GM18907 (cell line): ENCODE measurements at regions not wholly inside any gene's neighbourhood (a gene's known extent, or its start where the extent isn't known, plus 50 kb on each side); places are given as distances from the start of the nearest gene placed in this dataset.
"Not testable (repeated sequence)": the region's sequence is repeated elsewhere in the genome, so short reads cannot be mapped to it uniquely, and the experiment has no call there.

Experiments
- ATAC-seq: cut with Tn5 transposase; IDR thresholded peaks from one replicate; pipeline ENCODE4 v1.9.1; 2021; ENCODE audit warnings: mild to moderate bottlenecking, moderate library complexity; ENCODE audit not compliant: unreplicated experiment

DNA sequence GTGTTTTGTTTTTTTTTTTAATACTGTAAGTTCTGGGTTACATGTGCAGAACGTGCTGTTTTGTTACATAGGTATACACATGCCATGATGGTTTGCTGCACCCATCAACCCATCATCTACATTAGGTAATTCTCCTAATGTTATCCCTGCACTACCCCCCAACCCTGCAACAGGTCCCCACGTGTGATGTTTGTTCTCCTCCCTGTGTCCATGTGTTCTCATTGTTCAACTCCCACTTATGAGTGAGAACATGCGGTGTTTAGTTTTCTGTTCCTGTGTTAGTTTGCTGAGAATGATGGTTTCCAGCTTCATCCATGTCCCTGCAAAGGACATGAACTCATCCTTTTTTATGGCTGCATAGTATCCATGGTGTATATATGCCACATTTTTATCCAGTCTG is 1005.4 kb downstream of the SOCS6 start:
- not testable (repeated sequence) for ATAC-seq

DNA sequence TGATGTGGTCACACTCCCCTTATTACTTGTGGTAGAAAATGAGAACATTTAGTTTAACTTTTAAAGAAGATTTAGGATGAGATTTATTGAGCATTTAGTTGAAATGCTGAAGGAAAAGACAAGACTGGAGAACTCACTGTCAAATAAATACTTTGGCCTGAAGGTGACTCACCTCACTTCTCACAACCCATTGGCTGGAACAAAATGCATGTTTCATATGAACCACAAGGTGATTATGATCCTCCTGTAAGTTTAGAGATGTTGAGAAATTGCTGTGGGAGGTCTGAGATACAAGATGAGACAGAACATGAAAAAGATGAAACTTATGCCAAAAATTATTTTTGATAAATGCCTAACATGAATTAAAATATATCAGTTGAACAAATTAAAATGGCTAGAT is 1004.5 kb downstream of the SOCS6 start:
- ATAC-seq: no peak

DNA sequence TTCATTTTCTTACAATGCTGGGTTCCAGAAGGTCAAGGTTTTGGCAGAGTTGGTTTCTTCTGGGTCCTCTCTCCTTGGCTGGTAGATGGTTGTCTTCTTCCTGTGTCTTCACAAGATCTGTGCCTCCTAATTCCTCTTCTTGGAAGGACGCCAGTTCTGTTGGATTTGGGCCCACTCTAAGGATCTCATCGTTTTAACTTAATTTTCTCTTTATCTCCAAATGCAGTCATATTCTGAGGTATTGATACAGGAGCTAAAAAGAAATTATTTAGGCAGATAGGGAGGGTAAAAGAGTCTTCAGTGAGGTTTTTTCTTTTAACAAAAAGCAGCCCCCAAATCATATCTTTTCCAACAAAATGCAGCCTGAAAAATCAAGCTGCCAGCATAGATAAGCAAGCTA is 998.4 kb downstream of the SOCS6 start:
- ATAC-seq: no peak

DNA sequence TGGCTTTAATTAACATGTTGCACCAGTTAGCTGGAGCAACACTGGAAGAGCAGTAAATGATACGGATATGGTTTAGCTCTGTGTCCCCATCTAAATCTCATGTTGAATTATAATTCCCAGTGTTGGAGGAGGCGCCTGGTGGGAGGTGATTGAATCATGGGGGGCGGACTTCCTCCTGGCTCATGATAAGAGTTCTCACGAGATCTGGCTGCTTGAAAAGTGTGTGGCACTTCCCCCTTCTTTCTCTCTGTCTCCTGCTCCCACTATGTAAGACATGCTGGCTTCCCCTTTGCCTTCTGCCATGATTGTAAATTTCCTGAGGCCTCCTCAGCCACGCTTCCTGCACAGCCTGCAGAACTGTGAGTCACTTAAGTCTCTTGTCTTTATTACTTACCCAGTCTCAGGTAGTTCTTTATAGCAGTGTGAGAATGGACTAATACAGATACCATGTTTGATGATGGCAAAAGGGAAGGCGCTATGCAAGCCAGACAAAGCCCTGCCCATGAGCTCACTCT is 963.6 kb downstream of the SOCS6 start:
- no peak for ATAC-seq

DNA sequence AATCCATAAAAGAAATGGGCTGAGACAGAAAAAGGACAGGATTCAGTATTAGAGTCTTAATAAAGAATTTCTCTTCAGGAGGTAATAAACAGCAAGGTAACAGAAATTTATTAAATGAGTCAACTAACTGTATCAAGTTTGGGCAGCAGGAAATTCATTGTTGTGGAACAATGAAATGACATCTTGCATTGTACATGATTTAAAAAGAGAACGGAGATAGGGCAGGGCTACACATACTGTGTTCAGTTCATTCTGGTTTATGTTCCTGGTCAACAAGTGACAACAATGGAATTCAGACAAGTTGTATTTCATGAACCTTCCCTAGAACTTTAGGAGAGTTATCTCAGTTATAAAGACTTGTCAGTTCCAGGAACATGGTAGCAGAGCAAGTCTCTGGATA is 961.3 kb downstream of the SOCS6 start:
- ATAC-seq: no peak

DNA sequence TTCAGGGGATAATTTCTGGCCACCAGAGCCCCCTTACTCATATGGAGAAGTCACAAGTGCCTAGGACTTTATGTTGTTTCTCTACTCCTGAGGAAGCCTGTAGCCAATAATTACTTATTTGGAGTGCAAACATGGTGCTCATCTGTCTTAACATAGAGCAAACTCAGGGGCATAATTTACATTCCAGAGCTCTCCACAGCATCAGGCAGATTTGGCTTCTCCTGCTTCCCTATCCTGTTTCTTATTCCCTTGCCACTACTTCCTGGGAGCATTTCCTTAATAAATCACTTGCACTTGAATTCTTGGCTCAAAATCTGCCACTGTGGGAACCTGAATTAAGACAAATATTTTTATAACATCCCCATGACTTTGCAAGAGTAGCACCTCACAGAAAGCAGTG is 960.9 kb downstream of the SOCS6 start:
- ATAC-seq: no peak

DNA sequence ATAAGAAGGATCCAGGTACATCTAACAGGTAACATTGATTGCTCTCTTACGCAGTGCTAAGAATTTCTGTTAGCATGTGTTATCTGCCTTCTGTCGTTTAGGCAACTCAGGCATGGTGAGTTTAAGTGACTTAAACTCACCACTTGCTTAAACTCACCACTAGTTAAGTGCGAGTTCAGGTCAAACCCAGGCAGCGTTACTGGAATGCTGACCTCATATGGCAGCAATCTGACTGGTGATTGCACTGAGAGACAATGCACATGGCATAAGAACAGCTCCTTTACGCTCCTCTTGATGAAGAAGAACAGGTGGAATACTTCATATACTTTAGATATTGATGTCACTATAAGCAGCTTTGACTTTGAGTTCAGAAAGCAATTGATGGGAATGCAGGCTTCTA is 954.1 kb downstream of the SOCS6 start:
- no peak for ATAC-seq

DNA sequence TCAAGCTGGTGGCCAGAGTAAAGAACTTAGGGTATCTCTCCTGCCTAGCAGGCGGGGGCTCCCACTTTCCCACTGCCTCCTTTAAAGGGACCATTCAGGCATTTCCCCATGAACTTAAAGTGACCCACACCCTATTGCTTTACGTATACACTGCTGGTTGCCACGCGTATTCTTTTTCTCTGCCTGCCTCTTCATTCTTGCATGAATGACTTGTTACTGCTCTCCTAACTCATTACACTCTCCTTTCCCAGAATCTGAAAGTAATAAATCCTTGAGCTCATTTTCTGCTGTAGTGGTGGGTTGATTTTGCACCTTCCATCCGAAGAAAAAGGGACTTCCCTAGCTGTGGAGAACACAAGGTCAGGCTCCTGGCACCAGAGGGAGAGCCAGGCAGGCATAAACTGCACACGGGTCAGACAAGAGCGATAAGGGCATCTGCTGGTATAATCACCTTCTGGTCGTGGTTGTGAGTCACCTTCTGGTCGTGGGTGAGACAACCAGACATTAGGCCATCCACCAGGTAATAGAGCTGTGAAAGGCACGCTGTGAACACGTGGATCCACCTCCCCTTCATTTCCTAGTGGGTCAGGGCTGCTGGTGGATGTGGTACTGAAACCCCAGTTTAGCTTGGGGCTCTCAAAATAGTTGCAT is 950.3 kb downstream of the SOCS6 start:
- ATAC-seq: no peak

DNA sequence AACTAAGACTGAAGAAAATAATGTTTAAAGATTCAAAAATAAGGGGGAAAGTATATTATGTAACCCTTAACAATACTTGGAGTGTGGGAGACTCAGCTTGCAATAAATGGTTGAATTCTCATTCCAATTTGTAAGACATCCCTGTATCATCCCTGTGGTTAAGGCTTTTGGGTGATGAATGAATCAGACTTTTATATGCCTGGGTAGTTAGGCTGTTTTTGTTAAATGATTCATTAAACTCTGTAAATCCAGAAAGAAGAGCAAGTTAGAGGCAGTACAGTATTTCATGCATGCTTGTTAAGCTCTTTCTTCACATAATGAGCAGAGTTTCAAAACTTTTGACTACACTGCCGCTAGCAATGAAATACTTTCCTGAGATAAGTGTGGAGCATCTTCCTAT is 948.8 kb downstream of the SOCS6 start:
- ATAC-seq: no peak

DNA sequence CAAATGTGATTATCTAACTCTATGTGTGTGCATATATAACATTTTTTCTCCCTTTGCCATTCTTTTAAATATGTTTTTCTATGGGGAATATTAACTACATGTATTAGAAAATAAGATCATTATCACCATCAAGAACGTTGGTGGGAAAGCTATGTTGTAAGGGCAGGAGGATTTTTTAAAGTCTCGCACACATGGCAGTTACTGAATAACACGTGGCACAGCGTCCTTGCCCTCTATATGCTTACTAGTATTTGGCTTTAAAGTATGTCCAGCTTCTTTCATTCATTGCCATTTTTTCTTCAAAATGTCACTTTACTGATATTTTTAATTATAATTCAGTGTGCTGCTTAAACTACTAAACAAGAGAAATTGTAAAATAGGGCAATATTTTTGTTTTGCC is 944.3 kb downstream of the SOCS6 start:
- no peak for ATAC-seq

DNA sequence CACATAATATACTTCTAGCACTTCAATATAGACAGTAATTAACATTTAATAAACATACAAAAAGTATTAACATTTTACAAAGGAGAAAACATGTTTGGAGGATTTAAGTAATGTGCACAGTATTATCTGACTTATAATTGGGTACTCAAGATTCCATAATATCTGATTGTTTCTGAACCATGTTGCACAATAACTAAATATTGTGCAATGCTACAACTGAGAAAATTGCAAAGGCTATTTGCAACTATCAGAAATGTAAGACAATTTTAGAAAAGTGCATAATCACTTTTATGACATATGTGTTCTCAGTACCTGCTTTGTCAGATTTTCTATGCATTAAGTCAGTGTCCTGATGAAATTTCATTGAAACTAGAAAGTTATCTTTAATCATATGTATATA is 934.6 kb downstream of the SOCS6 start:
- ATAC-seq: no peak

DNA sequence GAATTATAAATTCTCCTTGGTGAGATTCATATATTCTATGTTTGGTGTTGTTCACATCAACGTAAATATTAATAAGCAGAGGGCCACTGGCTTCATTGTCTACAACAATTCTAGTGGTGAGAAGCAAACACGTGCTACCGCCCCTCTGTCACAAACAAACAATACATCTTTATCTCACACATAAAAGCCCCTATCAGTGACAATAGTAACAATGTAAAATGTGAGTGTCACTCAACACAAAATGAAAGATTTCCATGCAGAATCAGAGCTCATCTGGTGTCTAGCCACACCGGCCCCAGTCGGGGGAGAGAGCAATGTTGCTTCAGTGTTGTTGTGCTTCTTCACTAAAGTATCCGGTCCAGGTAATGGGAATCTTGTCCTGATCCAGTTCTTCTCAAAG is 932.6 kb downstream of the SOCS6 start:
- ATAC-seq: no peak

DNA sequence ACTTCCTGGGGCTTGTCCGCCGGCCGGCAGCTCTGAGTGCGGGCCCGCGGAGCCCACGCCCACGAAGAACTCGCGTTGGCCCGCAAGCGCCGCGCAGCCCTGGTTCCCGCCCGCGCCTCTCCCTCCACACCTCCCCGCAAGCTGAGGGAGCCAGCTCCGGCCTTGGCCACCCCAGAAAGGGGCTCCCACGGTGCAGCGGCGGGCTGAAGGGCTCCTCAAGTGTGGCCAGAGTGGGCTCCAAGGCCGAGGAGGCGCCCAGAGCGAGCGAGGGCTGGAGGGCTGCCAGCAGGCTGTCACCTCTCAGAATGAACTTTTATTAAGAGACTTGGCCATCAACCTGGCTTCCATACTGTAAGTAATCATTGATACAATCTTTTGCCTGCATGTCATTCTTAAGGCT is 923.9 kb downstream of the SOCS6 start:
- not testable (repeated sequence) for ATAC-seq

DNA sequence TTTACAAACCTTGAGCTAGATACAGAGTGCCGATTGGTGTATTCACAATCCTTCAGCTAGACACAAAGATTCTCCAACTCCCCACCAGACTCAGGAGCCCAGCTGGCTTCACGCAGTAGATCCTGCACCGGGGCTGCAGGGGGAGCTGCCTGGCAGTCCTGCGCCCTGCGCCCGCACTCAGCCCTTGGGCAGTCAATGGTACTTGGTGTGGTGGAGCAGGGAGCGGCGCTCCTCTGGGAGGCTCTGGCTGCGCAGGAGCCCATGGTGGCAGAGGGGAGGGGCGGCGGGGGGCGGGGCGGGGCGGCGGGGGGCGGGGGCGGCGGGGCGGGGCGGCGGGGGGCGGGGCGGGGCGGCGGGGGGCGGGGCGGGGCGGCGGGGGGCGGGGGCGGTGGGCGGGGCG is 923.4 kb downstream of the SOCS6 start:
- ATAC-seq: no peak

DNA sequence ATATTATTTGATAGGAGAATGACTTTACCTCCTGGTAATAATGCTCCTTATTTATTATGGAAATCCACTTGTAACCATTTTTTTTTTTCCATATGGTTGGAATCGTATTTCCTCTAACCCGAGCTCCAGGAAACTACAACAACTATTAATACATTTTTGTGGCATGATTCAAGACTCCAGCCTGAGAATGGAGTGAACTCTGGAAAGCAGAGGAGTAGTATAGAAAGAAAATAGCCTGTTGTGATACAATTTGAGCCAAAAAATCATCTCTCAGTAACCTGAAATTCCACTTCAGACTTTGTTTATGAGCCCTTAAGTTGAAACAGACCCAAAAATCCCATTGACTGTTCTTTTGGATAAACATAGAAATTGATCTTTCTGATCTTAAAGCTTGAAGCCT is 921.1 kb downstream of the SOCS6 start:
- no peak for ATAC-seq

DNA sequence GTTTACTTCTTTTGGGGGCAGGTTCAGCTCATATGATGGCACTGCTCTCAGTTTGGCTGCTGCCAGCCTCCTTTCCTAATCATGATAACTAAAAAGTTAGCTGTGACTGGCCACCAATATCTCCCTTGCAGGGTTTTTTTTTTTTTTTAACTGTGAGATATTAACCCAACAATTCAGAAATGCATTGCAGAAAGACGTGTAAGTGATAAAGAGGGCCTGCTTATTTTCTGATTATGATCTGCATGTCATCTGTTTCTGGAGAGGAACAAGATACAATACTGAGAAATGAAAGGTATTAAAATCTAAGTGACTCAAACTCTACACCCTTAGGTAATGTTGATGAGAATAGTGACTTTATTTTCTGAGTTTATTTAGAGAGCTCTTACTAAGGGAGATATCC is 905.6 kb downstream of the SOCS6 start:
- ATAC-seq: no peak

DNA sequence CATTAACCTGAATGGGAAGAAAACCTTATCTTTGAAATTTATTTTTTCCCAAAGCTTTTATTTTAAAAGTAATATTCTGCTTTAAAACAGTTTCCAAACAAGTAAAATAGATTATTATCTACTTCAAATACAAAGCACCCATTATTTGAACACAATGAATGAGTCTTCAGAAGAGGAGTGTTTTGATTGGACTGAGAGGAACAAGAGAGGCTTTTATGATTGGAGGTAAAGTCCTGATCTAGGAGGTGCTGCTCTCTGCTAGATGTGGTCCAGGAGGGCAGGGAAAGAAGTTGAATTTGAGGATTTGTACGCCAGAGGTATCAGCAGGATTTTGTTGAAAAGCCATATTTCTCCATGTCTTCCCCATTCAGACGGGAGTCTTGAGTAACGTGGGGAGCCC is 900.7 kb downstream of the SOCS6 start:
- no peak for ATAC-seq

DNA sequence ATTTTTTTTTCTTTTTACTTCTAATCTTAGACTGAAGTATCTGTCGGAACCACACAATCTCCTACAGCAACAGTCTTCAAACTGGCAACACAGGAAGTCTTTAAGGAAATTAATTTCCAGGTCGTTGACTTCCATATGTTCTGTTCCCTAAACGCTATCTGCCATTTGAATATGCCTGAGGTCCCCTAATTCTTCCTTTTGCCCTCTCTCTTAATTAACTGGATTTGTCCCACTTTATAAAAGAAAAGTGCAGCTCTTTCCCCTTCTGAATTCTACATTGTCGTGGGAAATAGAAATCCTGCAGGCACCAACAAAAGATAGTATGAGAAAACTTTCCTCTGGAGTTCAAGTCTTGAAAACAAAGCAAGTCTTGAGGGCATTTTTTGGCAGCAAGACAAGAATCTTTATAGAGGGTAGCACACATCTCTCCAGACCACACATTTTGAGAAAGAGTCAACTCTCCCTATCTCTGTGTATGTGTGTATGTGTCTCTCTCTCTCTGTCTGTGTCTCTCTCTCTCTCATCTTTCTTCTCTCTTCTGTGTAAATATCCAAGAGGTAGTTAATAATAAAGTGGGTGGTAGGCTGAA is 879.8 kb downstream of the SOCS6 start:
- ATAC-seq: no peak

DNA sequence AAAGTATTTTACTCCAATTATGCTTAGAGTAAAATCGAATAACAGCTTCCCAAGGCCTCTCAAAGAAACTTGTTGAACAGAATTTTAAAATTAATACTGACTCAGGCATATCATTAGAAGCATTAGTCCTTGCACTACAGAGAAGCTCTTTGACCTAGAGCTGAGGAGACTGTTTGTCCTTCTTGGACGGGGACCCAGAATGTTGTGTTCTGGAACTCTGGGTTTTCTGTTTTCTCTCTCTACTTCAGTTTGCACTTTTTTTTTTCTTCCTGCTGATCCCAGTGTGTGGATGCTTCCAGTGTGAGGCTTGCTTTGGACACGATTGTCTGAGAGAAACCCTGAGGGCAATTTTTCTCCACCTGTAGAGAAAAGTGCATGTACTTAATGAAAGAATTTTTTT is 847.6 kb downstream of the SOCS6 start:
- ATAC-seq: no peak

DNA sequence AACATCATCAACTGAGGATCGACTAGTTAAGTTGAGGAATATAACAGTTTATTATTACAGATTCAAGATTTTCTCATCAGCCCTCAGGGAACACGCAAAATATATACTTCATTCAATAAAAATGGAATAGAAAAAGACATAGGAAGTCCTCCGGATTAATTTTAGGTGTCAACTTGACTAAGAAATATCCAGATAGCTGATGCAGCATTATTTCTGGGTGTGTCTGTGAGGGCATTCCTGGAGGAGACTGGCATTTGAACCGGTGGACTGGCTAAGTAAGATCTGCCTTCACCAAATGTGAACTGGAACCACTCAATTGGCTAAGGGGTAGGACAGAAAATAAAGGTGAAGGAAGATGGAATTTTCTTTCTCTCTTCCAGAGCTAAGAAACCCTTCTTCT is 845.3 kb downstream of the SOCS6 start:
- no peak for ATAC-seq

DNA sequence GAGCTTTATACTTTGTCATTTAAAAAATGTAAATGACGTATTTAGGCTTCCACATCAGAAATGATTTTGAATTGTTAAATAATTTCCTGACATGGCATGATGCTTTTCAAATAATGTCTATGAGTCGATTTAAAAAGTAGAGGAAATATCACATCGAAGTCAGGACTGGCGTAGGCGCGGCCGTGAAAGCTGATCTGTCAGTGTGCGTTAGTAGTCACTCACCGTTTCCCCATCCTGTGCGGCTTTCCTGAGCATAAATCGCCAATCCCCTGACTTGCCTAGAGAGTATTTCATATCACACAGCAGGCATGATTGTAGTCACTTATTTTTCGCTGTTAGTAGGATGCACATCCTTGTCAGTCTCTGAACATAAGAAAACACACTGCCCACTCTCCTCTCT is 843.1 kb downstream of the SOCS6 start:
- ATAC-seq: no peak

DNA sequence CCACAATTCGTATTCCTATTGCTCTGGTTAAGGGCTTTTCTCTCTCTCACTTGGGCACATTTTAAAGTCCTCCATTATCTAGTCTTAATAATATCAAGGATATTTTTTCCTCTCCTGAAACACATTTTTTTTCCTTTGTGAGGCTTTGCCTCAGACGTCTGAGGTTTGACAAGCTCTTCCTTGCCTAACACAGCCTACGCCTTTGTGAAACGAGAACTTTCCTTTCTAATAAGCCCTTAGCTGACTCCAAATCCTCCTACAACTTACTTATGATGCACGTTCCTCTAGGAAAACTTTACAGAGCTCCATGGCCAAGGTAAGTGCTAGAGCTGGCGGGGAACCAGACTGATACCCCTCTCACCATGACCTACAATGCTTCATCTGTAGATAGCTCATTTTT is 841.5 kb downstream of the SOCS6 start:
- no peak for ATAC-seq

DNA sequence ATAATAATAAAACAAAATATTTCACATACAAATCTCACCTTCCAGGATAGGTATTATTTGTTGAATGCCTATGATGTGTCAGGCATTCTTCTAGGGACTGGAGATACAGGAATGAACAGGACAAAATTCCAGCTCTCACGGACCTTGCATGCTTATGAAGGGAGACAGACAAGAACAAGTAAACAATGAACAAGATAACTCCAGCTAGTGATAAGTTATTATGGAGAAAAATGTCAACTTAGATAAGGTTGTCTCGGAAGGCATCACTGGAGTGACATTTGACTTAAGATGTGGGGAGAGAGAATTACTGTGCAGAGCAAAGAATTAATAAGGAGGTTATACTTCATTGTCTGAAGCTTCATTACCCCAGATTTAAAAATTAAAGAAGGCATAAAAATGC is 836.7 kb downstream of the SOCS6 start:
- ATAC-seq: no peak
